ENCODE measurements at regions not wholly inside any gene's neighbourhood (a gene's known extent, or its start where the extent isn't known, plus 50 kb on each side); places are given as distances from the start of the nearest gene placed in this dataset.
"Not testable (repeated sequence)": the region's sequence is repeated elsewhere in the genome, so short reads cannot be mapped to it uniquely, and the experiment has no call there.

DNA sequence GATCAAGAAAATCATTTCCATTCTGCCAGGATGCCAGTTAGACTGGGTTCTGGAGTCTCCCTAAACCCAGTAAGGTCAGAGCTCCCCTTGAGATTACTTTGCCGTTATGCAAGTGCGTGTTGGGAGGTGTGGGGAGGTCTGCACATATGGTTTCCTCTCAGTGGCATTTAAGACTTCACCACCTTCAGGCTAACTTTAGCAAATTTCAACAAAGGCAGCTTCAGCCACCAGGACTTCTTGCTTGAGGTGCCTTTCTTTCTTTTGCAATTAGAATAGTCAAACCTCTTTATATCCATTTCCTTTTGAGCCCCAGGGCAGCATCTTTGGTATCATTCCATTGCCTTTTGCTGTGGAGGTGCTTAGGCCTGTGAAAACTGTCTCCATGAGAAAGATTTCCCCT lies 117.2 kb upstream of the CCND2 start:
- DNase-seq (ENCODE audit: low read depth): no peak

DNA sequence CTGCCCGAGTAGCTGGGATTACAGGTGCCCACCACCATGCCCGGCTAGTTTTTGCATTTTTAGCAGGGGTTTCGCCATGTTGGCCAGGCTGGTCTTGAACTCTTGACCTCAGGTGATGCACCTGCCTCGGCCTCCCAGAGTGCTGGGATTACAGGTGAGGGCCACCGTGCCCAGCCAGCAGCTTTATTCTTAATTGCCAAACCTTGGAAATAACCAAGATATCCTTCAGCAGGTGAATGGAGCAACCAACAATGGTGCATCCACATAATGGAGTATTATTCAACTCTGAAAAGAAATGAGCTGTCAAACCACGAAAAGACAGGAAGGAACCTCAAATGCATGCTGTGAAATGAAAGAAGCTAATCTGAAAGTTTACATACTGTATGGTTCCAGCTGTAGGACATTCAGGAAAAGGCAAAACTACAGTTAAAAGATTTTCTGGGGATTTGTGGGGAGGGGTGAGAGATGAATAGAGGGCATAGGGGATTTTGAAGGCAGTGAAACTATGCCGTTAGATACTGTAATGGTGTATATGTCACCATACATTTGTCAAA lies 118.8 kb upstream of the CCND2 start:
- no peak for DNase-seq (ENCODE audit: low read depth)

DNA sequence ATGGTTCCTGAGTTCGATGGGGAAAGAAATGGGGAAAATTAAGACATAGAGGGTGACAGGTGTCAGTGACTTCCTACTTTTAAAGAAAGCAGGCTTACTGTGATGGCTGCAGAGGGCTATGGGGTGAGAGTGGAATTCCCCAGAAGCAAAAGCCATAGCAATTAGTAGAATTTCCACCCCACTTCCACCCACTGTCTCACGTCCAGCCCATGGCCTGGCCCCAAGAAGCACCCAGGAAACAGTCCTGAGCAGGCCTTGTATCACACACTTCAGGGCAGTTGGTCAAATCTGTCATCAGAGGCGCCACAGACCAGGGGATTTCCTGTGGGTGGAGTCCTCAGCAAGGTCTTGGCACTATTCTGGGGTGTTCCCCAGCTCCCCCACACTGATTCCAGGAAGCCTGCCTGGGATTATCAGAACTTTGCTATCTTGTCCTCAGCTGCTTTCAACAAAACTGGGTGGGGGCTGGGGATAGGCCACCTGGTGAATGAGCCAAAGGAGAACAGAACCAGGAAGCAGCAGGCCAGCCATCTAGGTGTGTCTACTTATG lies 120.1 kb upstream of the CCND2 start:
- no peak for DNase-seq (ENCODE audit: low read depth)

DNA sequence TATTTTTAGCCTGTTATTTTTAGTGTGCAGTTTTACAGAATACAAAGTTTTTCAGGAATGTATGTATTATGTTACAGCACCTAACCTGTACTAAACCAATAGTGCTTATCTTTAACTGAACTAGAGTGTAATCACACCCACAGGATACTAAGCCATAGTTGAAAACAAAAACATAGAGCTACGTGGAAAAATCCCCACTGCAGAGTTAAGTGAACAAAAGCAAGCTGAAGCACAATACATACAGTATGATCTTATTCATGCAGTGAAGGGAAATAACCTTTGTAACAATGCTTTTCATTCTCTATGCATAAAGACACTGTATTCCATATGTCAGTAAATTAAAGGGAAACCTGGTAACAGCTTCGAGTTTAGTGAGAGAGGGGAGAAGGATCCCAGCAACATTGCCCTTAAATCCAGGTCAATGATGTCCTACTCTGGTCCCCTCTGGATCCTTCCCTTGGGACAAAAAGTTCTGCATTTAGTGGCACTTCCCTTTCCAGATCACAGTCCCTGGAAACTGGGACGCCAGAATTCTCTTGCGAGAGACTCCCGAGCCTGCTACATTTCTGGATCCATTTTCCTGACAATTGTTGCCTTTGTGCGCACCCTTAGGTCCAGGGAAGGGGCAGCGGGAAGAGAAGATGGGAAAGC lies 121.3 kb upstream of the CCND2 start:
- DNase-seq (ENCODE audit: low read depth): no peak

DNA sequence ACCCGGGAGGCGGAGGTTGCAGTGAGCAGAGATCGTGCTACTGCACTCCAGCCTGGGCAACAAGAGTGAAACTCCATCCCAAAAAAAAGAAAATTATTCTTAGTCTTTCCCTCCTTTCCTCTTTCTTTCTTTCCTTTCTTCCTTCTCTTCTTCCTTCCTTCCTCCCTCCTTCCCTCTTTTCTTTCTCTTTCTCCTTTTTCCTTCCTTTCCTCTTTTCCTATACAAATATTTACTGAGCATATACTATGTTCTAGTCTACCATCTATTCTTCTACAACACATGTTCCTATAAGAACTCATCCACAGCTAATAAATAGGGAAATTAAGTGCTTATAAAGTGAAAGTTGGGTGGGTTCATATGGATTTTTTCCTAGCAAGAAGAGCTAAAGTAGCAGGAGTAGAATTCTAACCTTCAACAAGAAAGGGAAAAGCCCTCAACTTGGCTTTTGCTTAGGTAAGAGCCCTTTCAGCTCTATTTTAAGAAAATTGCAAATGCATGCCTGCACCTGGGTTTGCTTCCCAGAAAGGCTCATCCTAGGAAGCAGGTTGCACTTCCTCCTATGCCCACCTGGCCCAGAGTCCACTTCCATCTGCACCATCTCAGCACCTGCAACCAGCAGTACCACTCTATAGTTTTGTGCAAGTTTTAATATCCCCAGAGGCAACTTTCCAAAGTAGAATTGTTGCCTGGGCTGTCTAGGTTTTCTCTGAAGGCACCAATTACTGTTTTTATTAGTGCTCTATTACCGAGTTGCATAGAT lies 122.0 kb upstream of the CCND2 start:
- DNase-seq (ENCODE audit: low read depth): no peak

DNA sequence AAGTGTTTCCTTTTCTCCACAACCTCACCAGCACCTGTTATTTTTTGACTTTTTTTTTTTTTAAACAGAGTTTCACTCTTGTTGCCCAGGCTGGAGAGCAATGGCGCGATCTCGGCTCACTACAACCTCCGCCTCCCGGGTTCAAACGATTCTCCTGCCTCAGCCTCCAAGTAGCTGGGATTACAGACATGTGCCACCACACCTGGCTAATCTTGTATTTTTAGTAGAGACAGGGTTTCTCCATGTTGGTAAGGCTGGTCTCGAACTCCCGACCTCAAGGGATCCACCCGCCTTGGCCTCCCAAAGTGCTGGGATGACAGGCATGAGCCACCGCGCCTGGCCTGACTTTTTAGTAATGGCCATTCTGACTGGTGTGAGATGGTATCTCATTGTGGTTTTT lies 123.2 kb upstream of the CCND2 start:
- DNase-seq (ENCODE audit: low read depth): not testable (repeated sequence)

DNA sequence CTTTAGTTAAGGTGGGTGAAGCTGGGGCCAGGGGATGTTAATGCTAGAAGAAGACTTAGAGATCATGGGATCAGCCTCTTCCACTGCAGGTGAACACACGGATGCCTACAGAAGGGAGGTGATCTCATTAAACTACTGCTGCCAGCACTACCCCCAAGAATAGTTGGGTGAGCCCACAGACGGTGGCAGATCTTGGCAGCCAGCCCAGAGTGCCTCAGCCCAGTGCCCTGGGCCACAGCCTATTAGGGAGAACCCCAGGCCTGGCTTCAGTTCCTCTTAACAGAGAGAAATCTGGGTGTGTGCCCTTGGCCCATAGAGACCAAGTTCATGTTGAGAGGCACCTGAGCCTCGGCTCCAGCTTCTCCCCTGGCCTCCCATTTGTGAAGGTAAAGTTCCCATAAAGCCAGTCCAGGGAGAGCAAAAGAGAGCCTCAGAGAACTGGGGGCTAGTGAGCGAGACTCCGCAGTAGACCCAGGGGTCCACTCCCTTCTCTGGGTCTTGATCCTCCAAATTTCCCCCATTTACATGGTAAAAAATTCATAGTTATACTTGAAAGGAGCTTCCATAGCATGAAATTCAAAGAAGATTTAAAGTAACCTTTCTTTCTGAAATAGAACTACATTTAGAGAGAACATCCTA lies 125.0 kb upstream of the CCND2 start:
- no peak for DNase-seq (ENCODE audit: low read depth)

DNA sequence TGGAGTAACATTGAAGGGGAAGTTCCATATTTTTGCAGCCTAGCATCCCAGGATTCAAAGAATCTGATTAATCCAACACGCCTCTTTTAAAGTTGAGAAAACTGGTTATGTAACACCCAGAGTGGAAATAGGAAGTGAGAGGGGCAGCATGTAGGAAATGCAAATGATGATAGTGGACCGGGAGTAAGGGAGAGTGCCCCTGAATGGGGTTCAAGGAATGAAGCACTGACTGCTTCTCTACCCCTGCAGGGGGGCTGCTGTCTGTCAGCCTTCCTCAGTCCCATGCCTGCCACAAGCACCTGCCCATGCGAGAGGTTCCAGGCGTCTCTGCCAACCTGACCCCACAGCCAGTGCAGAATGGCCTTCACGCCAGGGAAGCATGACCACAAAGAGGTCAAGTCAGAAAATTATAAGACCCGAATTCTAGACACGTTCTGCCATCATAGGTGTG lies 126.5 kb upstream of the CCND2 start:
- no peak for DNase-seq (ENCODE audit: low read depth)

DNA sequence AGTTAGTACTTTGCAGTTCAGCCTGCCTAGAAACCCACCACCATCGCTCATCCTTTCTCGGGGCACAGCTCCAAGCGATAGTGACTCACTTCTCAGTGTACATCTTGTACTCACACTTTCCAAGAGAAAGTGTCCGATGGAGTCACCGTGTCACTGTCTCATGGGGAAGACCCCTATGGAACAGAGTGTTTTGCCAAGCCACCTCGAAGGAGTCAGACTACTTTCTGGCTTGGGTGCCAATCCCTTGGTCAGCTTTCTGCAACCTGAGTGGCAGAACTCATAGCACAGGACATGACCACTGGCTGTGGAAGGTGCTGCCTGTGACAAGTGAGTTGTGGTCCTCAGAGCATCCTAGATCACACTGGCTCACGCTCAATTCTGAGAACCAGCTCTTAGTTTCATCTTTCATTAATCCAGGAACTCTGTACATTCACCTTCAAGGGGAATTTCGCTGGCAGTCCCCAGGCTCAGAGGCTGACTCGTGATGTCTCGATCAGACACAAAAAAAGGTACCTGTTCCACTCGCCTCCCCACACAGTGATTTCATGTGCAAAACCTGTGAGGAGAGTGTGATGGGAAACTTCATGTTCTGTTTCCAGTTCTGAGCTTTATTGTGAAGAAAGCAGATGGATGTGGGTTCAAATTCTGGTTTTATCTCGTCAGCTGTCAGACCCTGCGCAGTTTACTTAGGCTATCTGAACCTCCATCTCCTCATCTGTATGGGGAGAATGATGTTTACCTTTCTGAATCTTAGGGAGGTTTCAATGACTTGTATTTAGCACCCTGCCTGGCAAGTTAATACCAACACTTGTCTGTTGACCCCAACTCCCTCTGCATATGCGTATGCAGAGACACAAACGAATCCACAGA lies 127.3 kb upstream of the CCND2 start:
- no peak for DNase-seq (ENCODE audit: low read depth)

DNA sequence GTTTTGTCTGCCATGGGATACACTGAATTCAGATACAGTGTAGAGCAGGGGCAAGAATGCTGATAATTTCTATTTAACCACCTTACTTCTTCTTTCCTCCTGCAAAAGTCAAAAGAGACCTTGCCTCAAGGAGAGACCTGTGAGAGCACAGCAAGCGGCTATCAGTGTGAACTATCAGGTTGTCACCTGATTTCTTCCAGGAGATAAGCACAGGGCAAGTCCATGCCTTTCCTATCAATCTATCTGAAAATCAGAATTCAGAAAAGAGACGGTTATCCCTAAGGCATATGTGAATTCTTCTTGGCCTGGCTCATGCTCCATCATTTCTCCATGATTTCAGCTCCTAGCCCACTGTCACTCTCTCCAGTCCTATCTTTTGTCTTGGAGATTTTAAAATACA lies 128.9 kb upstream of the CCND2 start:
- no peak for DNase-seq (ENCODE audit: low read depth)

DNA sequence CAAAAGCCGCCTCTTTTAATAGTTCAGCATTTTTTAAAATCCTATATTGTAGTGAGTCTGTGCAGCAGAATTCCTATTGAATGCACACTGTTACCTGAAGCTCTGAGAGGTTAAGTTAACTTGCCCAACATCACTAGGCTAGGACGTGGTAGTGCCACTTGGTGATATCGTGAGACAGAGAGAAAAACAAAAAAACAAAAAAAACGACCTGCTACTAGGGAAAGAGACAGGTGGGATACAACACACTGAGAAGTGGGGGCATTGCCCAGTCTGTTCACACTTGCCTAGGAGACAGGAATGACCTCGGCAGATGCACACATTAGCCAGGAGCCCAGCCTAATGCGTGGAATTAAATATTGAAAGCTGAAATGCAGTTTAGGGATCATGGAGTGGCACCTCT lies 129.7 kb upstream of the CCND2 start:
- DNase-seq (ENCODE audit: low read depth): no peak

DNA sequence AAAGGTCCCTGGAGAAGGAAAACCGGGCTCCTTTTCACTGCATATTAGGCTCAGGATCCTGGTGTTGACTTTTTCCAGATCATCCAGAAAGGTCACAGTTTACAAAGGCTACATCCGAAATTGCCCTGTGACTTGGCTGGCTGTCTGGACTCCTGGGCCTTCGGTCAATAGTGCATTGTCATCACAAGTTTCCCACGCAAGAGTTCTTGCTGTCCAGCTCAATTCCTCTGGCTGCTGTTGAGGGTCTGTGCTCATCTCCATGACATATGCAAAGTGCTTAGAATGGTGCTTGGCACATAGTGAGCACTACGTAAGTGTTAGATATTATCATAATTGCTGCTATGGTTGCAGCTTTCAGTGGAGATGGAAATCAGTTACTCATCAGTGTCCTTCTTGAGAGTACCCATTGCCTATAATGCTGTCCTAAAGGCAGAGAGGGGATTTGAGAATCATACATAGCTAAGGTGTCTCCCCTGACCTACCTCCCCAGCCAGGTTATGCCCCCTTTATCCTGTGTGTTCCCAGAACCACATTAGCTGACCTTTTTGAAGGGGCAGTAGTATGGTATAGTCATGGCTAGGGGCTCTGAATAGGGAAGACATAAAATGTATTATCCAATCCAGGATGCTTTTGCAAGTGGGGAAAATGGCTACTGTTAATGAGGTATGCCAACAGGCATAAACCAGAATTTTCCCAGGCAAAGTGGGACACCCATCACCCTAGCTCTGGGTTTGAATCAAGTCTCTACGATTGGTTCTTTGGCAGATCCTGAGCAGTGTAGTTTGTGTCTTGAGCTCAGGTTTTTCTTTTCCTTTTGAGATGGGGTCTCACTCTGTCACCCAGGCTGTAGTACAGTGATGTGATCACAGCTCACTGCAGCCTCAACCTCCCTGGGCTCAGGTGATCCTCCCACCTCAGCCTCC lies 132.0 kb upstream of the CCND2 start:
- no peak for DNase-seq (ENCODE audit: low read depth)

DNA sequence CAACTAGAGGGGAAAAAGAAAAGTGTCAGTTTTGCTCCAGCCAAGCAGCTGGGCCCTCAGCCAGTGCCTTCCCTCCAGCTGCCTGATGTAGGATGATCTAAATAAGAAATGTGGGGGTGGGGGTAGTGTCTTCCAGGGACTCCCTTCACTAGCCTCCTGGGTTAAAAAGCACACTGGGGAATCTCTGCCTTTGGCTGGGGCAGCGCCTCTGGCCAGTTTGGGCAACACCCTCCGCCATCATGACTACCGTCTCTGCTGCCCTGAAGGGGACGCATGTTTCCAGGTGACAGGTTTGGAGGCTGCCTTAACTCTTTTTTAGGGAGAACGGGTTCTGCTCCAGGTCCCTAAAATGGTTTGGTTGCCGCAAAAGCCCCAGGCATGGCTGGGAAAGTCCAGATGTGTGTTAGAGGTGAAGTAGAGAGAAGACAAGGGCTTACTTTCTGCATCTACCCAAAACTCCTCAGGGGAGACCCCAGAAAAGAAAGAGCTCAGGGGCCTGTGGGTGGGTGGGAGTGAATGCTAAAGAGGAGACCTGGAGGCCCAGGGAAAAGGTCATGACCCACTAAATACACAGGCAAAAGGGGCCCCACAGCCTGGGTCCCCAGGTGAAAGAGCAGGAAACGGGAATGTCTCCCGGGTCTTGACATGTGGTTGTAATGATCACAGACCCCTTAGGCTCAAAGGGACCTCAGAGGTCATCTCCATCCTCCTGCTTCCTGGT lies 132.8 kb upstream of the CCND2 start:
- no peak for DNase-seq (ENCODE audit: low read depth)

DNA sequence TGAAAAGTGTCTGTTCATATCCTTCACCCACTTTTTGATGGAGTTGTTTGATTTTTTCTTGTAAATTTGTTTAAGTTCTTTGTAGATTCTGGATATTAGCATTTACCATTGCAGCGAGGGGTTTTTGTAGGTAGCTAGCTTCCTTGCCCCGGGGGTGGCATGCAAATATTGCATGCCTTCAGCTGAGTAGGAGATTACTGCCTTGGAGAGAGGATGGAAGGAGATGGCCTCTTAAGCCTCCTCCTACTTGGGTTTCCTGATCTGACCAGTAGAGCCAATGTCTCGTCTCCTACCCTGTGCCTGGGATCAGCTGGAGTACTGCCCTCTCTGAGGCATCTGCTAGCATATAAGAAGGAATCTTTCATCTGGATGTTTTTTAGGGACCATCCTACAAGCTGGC lies 134.4 kb upstream of the CCND2 start:
- DNase-seq (ENCODE audit: low read depth): no peak

DNA sequence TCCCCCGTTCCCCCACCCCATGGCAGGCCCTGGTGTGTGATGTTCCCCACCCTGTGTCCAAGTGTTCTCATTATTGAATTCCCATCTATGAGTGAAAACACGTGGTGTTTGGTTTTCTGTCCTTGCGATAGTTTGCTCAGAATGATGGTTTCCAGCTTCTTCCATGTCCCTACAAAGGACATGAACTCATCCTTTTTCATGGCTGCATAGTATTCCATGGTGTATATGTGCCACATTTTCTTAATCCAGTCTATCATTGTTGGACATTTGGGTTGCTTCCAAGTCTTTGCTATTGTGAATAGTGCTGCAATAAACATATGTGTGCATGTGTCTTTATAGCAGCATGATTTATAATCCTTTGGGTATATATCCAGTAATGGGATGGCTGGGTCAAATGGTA lies 135.0 kb upstream of the CCND2 start:
- not testable (repeated sequence) for DNase-seq (ENCODE audit: low read depth)

DNA sequence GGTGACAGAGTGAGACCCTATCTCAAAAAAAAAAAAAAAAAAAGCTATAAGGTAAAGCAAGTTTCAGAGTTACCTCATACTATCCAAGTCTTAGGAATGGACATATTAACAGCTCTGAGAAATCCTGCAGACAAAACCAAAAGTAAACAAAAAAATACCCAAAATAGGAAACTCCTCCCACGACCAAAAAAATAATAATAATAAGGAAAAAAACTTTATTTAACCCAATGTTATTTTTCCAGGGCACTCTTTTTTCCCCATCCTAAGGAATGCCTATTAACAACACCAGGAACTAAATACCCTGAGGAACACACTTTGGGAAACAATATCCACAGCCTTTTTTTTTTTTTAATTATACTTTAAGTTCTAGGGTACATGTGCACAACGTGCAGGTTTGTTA lies 135.5 kb upstream of the CCND2 start:
- DNase-seq (ENCODE audit: low read depth): no peak

DNA sequence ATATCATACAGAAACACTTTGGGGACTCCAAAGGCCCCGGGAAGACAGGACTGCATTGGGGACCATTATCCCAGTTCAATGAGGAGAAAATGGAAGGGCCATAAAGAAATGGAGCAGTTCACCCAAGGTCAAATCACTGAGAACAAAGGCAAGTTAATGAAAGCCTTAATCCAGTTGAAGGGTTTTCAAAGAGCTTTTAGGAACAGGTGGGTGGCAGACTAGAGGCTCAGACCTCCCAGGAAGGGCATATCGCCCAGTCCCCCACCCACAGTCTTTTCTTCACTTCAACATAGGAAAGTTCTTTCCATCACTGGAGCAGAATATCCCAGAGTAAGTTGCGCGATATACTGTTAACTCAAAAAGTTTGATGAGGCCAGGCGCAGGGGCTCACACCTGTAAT lies 136.1 kb upstream of the CCND2 start:
- no peak for DNase-seq (ENCODE audit: low read depth)

DNA sequence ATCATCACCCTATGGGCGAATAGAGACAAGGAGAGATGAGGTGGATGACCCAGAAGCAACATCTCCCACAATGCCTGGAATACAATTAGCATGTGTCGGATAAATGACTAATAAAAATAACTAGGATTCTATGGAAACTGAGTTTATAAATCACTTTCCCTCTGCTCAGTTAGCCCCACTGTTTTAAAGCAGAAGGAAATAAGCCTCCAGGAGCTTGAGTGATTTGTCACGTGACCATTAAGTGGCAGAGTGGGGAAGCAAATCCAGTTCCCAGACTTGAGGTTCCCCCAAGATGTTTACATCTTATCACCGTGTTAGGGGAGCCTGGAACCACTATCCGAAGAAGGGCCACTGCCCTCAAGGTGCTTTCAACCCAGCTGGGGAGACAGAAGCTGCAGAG lies 136.5 kb upstream of the CCND2 start:
- no peak for DNase-seq (ENCODE audit: low read depth)

DNA sequence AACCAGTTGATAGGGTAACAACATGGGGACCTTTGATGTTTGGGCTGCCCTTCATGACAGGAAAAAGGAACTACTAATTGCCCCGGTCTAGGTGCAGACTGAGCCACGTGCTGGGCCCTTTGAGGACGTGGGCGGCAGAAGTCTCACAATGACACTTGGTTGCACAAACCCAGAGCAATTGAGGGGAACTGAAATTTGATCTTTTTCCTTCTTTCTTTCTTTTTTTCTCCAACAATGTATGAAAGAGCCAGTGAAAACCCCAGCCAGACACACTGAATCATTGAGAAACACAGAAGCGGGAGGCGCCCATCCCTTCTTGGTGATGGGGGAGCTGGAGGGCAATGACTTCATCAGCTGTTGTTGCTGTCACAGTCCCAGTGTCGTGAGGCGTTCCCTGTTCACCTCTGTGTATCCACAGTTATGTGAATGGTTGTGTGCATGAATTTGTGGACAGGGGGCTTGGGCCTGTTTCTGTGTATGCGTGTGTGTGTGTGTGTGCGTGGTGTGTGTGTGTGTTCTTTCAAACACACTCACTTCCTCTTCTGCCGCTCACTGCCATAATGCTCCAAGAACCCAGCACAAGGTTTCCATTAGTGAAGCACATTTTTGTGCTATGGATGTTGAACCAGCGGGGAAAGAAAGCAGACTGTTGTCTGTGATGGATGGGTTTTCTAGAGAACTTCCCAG lies 137.5 kb upstream of the CCND2 start:
- DNase-seq (ENCODE audit: low read depth): no peak
